Stomach (tissue), 4 donors: ENCODE measurements at regions not wholly inside any gene's neighbourhood (a gene's known extent, or its start where the extent isn't known, plus 50 kb on each side); places are given as distances from the start of the nearest gene placed in this dataset.

Source experiments
- CTCF ChIP-seq, 7 experiments: fragments of 450-650 bp in 4 of 7; fragments of 200-600 bp in 3 of 7; sonication (generic) in 3 of 7; IDR thresholded peaks; one replicate each; pipeline ENCODE4 v1.5.1; 2016 to 2019; ENCODE audit warnings: antibody characterized with exemption in 7 of 7, control low read depth in 2 of 7, mild to moderate bottlenecking in 1 of 7
- EP300 ChIP-seq: sonication (generic); formaldehyde crosslinking; IDR thresholded peaks from one replicate; pipeline ENCODE4 v1.6.1; 2017; ENCODE audit warnings: antibody characterized with exemption
- POLR2A ChIP-seq, 4 donors: fragments of 450-650 bp; IDR thresholded peaks; one replicate each; pipeline ENCODE4 v1.6.1; 2016; ENCODE audit warnings: antibody characterized with exemption in 4 of 4, control low read depth in 2 of 4, mild to moderate bottlenecking in 1 of 4, moderate library complexity in 1 of 4

- TF ChIP-seq CTCF (IDR thresholded peaks at IDR 0.05) (no peak), POLR2A (IDR thresholded peaks at IDR 0.05) (no peak), EP300 (no peak)
Observed at GRCh38 chr5:26763215-26763614, 275.2 kb downstream of the CDH9 start.
